ENCODE measurements at regions not wholly inside any gene's neighbourhood (a gene's known extent, or its start where the extent isn't known, plus 50 kb on each side); places are given as distances from the start of the nearest gene placed in this dataset.

GRCh38 chr2:155218945-155219344 is 520.5 kb downstream of the KCNJ3 start:
- no peak for TF ChIP-seq CTCF (IDR thresholded peaks at IDR 0.05)
- no peak for TF ChIP-seq POLR2AphosphoS2 (conservative IDR thresholded peaks at IDR 0.05; ENCODE audit: low read length)
- TF ChIP-seq CEBPB (IDR thresholded peaks at IDR 0.05): no peak
- no peak for TF ChIP-seq E2F6 (IDR thresholded peaks at IDR 0.05; ENCODE audit: borderline replicate concordance, low read depth)
- TF ChIP-seq ESRRA (IDR thresholded peaks at IDR 0.05; ENCODE audit: borderline replicate concordance, low read length): no peak
- TF ChIP-seq EP300 (IDR thresholded peaks at IDR 0.05): no peak
- no peak for TF ChIP-seq POLR2A (IDR thresholded peaks at IDR 0.05; ENCODE audit: low read length)
- TF ChIP-seq MYC (IDR thresholded peaks at IDR 0.05; ENCODE audit: borderline replicate concordance, low read length): no peak

Measured in A549 (cell line).